ENCODE measurements at regions not wholly inside any gene's neighbourhood (a gene's known extent, or its start where the extent isn't known, plus 50 kb on each side); places are given as distances from the start of the nearest gene placed in this dataset.

DNA sequence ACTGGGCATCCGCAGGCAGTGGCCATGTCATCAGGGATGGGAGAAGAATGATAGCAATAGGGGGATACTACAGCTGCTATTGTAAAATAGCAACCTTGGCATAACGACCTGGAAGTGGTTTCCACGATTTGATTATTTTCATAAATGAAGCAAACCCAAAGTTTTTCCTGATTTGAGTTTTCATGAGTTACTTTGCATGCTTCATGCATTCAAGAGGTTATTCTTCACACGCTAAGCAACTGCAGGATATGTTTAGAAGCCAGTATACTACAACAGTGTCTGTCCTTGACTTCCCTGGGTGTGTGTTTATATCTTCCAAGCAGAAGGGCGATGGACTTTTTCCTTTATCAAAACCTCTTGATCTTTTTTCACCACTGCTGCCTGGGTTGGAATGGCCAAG lies 281.1 kb upstream of the DUSP10 start:
- TF ChIP-seq, protein P1, sequence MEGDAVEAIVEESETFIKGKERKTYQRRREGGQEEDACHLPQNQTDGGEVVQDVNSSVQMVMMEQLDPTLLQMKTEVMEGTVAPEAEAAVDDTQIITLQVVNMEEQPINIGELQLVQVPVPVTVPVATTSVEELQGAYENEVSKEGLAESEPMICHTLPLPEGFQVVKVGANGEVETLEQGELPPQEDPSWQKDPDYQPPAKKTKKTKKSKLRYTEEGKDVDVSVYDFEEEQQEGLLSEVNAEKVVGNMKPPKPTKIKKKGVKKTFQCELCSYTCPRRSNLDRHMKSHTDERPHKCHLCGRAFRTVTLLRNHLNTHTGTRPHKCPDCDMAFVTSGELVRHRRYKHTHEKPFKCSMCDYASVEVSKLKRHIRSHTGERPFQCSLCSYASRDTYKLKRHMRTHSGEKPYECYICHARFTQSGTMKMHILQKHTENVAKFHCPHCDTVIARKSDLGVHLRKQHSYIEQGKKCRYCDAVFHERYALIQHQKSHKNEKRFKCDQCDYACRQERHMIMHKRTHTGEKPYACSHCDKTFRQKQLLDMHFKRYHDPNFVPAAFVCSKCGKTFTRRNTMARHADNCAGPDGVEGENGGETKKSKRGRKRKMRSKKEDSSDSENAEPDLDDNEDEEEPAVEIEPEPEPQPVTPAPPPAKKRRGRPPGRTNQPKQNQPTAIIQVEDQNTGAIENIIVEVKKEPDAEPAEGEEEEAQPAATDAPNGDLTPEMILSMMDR (conservative IDR thresholded peaks at IDR 0.05): no peak
- no peak for TF ChIP-seq EZH2 (IDR thresholded peaks at IDR 0.05; ENCODE audit: low read depth)

Measured in PC-9 (cell line).